NB4 (cell line): ENCODE measurements at regions not wholly inside any gene's neighbourhood (a gene's known extent, or its start where the extent isn't known, plus 50 kb on each side); places are given as distances from the start of the nearest gene placed in this dataset.

Experiments
- CTCF ChIP-seq: IDR thresholded peaks from one replicate; pipeline ENCODE4 v1.5.1; 2012; ENCODE audit warnings: low read depth, low read length
- TF ChIP-seq, protein P1 (sequence below): IDR thresholded peaks from 2 replicates; pipeline ENCODE4 v1.6.1; 2011; ENCODE audit warnings: low read depth, low read length

- no peak for TF ChIP-seq CTCF
- TF ChIP-seq, protein P1, sequence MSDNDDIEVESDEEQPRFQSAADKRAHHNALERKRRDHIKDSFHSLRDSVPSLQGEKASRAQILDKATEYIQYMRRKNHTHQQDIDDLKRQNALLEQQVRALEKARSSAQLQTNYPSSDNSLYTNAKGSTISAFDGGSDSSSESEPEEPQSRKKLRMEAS, result no peak
These were observed 66.8 kb upstream of the ADCY2 start for GRCh38 chr5:7329141-7329540.
